ENCODE measurements at regions not wholly inside any gene's neighbourhood (a gene's known extent, or its start where the extent isn't known, plus 50 kb on each side); places are given as distances from the start of the nearest gene placed in this dataset.

- TF ChIP-seq, protein P1, sequence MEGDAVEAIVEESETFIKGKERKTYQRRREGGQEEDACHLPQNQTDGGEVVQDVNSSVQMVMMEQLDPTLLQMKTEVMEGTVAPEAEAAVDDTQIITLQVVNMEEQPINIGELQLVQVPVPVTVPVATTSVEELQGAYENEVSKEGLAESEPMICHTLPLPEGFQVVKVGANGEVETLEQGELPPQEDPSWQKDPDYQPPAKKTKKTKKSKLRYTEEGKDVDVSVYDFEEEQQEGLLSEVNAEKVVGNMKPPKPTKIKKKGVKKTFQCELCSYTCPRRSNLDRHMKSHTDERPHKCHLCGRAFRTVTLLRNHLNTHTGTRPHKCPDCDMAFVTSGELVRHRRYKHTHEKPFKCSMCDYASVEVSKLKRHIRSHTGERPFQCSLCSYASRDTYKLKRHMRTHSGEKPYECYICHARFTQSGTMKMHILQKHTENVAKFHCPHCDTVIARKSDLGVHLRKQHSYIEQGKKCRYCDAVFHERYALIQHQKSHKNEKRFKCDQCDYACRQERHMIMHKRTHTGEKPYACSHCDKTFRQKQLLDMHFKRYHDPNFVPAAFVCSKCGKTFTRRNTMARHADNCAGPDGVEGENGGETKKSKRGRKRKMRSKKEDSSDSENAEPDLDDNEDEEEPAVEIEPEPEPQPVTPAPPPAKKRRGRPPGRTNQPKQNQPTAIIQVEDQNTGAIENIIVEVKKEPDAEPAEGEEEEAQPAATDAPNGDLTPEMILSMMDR (conservative IDR thresholded peaks at IDR 0.05 in 1 of 2, IDR thresholded peaks at IDR 0.05 in 1 of 2; ENCODE audit: low read depth in 1 of 2, low read length in 2 of 2): no peak
- TF ChIP-seq EZH2 (IDR thresholded peaks at IDR 0.05; ENCODE audit: low read length, missing control alignments): no peak
Observed at GRCh38 chr2:2389215-2389614, 58.1 kb upstream of the MYT1L start.

Data from fibroblast of lung (primary cell).